H1 (cell line): ENCODE measurements at regions not wholly inside any gene's neighbourhood (a gene's known extent, or its start where the extent isn't known, plus 50 kb on each side); places are given as distances from the start of the nearest gene placed in this dataset.

ENCODE experiments used
- CTCF ChIA-PET: fragments of 300-600 bp; sonication (Branson Sonifier 250); formaldehyde crosslinking; loops from one replicate; lab custom pipeline; 2021; ENCODE audit not compliant: partially characterized antibody; lab: Charles Lee
- POLR2A ChIA-PET: fragments of 300-600 bp; sonication (Branson Sonifier 250); formaldehyde crosslinking; loops from one replicate; lab custom pipeline; 2021; ENCODE audit warnings: inconsistent platforms; ENCODE audit not compliant: partially characterized antibody; lab: Charles Lee
- DNase-seq, 2 experiments: peaks; one replicate each; pipeline versions ENCODE4 v3.0.0 to v3.0.0-alpha.2; 2010 to 2022; ENCODE audit warnings: low spot score in 2 of 2, low read depth in 1 of 2, mixed read lengths in 1 of 2
- FAIRE-seq: peaks from 2 replicates; lab custom pipeline; 2011; peaks lifted over from hg19 to GRCh38; lab: Jason Lieb, UNC
- H2AFZ ChIP-seq: 2 replicates; pipeline ENCODE4 v1.8.1; 2012; ENCODE audit warnings: low read length, inconsistent platforms
- H2AK5ac ChIP-seq: 2 replicates; pipeline ENCODE4 v1.6.1; 2013; ENCODE audit warnings: low read depth, low read length
- H2BK120ac ChIP-seq: replicated peaks from 2 replicates; pipeline ENCODE3; 2013; ENCODE audit warnings: low read depth, low read length, inconsistent platforms
- H2BK12ac ChIP-seq: 2 replicates; pipeline ENCODE4 v1.6.1; 2013; ENCODE audit warnings: low read depth, low read length
- H2BK15ac ChIP-seq: 2 replicates; pipeline ENCODE4 v1.6.1; 2013; ENCODE audit warnings: low read length
- H2BK20ac ChIP-seq: 2 replicates; pipeline ENCODE4 v1.6.1; 2013; ENCODE audit warnings: low read length
- H2BK5ac ChIP-seq: 2 replicates; pipeline ENCODE4 v1.6.1; 2013; ENCODE audit warnings: low read depth, low read length
- H3K14ac ChIP-seq: 2 replicates; pipeline ENCODE4 v1.6.1; 2013; ENCODE audit warnings: inconsistent platforms; ENCODE audit not compliant: insufficient read length
- H3K18ac ChIP-seq: 2 replicates; pipeline ENCODE4 v1.6.1; 2013; ENCODE audit warnings: low read length; ENCODE audit errors: extremely low read depth
- H3K23ac ChIP-seq: 2 replicates; pipeline ENCODE4 v1.6.1; 2013; ENCODE audit warnings: inconsistent platforms; ENCODE audit not compliant: insufficient read length
- H3K23me2 ChIP-seq: 2 replicates; pipeline ENCODE4 v1.6.1; 2013; ENCODE audit warnings: low read depth, low read length
- H3K27ac ChIP-seq: 2 replicates; pipeline ENCODE4 v1.6.1; 2011; ENCODE audit warnings: low read depth, low read length, inconsistent platforms
- H3K27me3 ChIP-seq, 4 experiments: replicated peaks in 1 of 4; 1 replicate in 1 of 4; 2 replicates in 3 of 4; pipeline versions ENCODE4 v1.6.1 to v1.8.1; 2011 to 2013; ENCODE audit warnings: low read length in 3 of 4, mild to moderate bottlenecking in 3 of 4, inconsistent platforms in 2 of 4, mixed read lengths in 2 of 4, moderate library complexity in 1 of 4; ENCODE audit not compliant: control insufficient read depth in 3 of 4, insufficient read depth in 3 of 4; ENCODE audit errors: extremely low read depth in 1 of 4
- H3K36me3 ChIP-seq, 4 experiments: 2 replicates each; pipeline versions ENCODE4 v1.6.1 to v1.8.1; 2011 to 2013; ENCODE audit warnings: mild to moderate bottlenecking in 4 of 4, low read length in 3 of 4, moderate library complexity in 2 of 4, control low read depth in 1 of 4, inconsistent platforms in 1 of 4; ENCODE audit not compliant: insufficient read depth in 4 of 4, control insufficient read depth in 2 of 4
- H3K4ac ChIP-seq: replicated peaks from 2 replicates; pipeline ENCODE3; 2013; ENCODE audit warnings: low read length, low read depth, mixed read lengths, inconsistent platforms; ENCODE audit not compliant: insufficient read length
- H3K4me1 ChIP-seq, 4 experiments: replicated peaks in 1 of 4; 1 replicate in 1 of 4; 2 replicates in 3 of 4; pipeline versions ENCODE4 v1.6.1 to v1.8.1; 2011 to 2013; ENCODE audit warnings: low read length in 3 of 4, inconsistent platforms in 2 of 4, mixed read lengths in 1 of 4; ENCODE audit not compliant: insufficient read depth in 4 of 4, control insufficient read depth in 3 of 4
- H3K4me2 ChIP-seq, 2 experiments: 2 replicates each; pipeline versions ENCODE4 v1.6.1 to v1.8.1; 2011 to 2013; ENCODE audit warnings: low read depth in 2 of 2, low read length in 2 of 2, control low read depth in 1 of 2, inconsistent platforms in 1 of 2, mild to moderate bottlenecking in 1 of 2; ENCODE audit not compliant: insufficient read depth in 1 of 2
- H3K4me3 ChIP-seq, 4 experiments: fragments of 200-600, 300-600 bp in 1 of 4; sonication (generic), shearing (Covaris generic), sonication (Bioruptor Twin) in 1 of 4; 2 replicates each; pipeline versions ENCODE4 v1.5.1 to v1.8.1; 2011 to 2016; ENCODE audit warnings: low read length in 4 of 4, low read depth in 3 of 4, control low read depth in 2 of 4, inconsistent platforms in 2 of 4, mild to moderate bottlenecking in 2 of 4, mixed read lengths in 1 of 4, moderate library complexity in 1 of 4; ENCODE audit not compliant: insufficient read depth in 2 of 4; ENCODE audit errors: extremely low read depth in 1 of 4
- H3K56ac ChIP-seq: replicated peaks from 2 replicates; pipeline ENCODE3; 2013; ENCODE audit warnings: low read depth, mild to moderate bottlenecking, mixed read lengths, low read length, inconsistent platforms; ENCODE audit not compliant: insufficient read length
- H3K79me1 ChIP-seq: 2 replicates; pipeline ENCODE4 v1.6.1; 2013; ENCODE audit warnings: low read depth, low read length, control low read depth
- H3K79me2 ChIP-seq, 2 experiments: 2 replicates each; pipeline versions ENCODE4 v1.6.1 to v1.8.1; 2012 to 2013; ENCODE audit warnings: low read length in 2 of 2, mild to moderate bottlenecking in 2 of 2, inconsistent platforms in 1 of 2; ENCODE audit not compliant: insufficient read depth in 2 of 2, control insufficient read depth in 1 of 2
- H3K9ac ChIP-seq, 4 experiments: replicated peaks in 1 of 4; 1 replicate in 1 of 4; 2 replicates in 3 of 4; pipeline versions ENCODE4 v1.6.1 to v1.8.1; 2011 to 2013; ENCODE audit warnings: low read depth in 3 of 4, low read length in 3 of 4, control low read depth in 2 of 4, mild to moderate bottlenecking in 2 of 4, moderate library complexity in 2 of 4, inconsistent platforms in 1 of 4; ENCODE audit errors: extremely low read depth in 1 of 4
- H3K9me3 ChIP-seq, 2 experiments: 2 replicates each; pipeline versions ENCODE4 v1.6.1 to v1.8.1; 2012 to 2013; ENCODE audit warnings: mild to moderate bottlenecking in 2 of 2, moderate library complexity in 2 of 2, control low read depth in 1 of 2, inconsistent platforms in 1 of 2, low read depth in 1 of 2, low read length in 1 of 2, mixed read lengths in 1 of 2; ENCODE audit not compliant: insufficient read depth in 2 of 2
- H4K20me1 ChIP-seq, 2 experiments: replicated peaks in 1 of 2; 2 replicates each; pipeline versions ENCODE3 to v1.8.1; 2011 to 2013; ENCODE audit warnings: inconsistent platforms in 2 of 2, low read length in 2 of 2, mild to moderate bottlenecking in 1 of 2; ENCODE audit not compliant: insufficient read depth in 2 of 2, control insufficient read depth in 1 of 2
- H4K5ac ChIP-seq: 2 replicates; pipeline ENCODE4 v1.6.1; 2013; ENCODE audit warnings: low read length, low read depth, mixed read lengths, inconsistent platforms; ENCODE audit not compliant: insufficient read length
- H4K8ac ChIP-seq: 2 replicates; pipeline ENCODE4 v1.8.0; 2013; ENCODE audit warnings: mild to moderate bottlenecking, moderate library complexity, low read length, inconsistent platforms; ENCODE audit not compliant: insufficient read depth; ENCODE audit errors: extremely low read depth
- H4K91ac ChIP-seq: replicated peaks from 2 replicates; pipeline ENCODE3; 2013; ENCODE audit warnings: low read length, mixed read lengths, inconsistent platforms; ENCODE audit not compliant: insufficient read length
- WGBS, 2 experiments: shearing (Covaris generic) in 1 of 2; methylation state at CpG; one replicate each; pipeline versions ENCODE4 v1.1.6 to v1.1.7; 2013 to 2015; ENCODE audit warnings: low lambda C conversion rate in 2 of 2, mixed read lengths in 2 of 2, inconsistent platforms in 1 of 2, low coverage in 1 of 2, missing lambda C conversion rate in 1 of 2; ENCODE audit not compliant: insufficient replicate concordance in 2 of 2, insufficient coverage in 1 of 2, insufficient read length in 1 of 2; ENCODE audit errors: extremely low coverage in 1 of 2, missing lambda C conversion rate in 1 of 2; 5-methylcytosine and 5-hydroxymethylcytosine counted together

DNA sequence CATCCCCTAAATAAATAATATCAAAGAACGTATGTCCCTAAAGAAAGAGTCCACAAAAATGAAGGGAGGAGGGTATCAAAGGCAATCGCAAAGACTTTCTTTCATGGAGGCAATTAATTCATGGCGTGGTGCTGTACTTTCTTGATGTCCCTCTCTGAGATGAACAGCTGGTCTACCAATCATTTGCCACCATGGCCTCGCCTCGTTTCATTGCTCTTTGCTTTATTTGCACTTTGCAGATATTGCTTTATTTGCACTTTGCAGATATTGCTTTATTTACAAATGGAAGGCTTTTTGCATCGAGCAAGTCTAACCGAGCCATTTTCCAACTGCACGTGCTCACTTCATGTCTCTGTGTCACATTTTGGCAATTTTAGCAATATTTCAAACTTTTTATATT is 104.0 kb upstream of the PTCH1 start:
- Histone ChIP-seq H2AK5ac (no peak overlapping the region), H3K27ac (no peak overlapping the region), H3K4me1 (no peaks in the 10 kb centered on the region), H4K5ac (no peak overlapping the region), H3K27me3 (no peaks in the 10 kb centered on the region), H3K18ac (no peak overlapping the region), H3K9me3 (no peaks in the 10 kb centered on the region), H3K23me2 (0 out of 2 replicates have a peak, but pooled peaks cover 1% of the 10 kb centered on the region), H4K8ac (no peak overlapping the region), H2BK20ac (no peak overlapping the region), H3K4me3 (no peak overlapping the region), H4K91ac (no peak overlapping the region), H3K36me3 (no peaks in the 10 kb centered on the region), H3K23ac (no peak overlapping the region), H3K14ac (no peak overlapping the region), H3K79me2 (no peaks in the 10 kb centered on the region), H2BK15ac (no peak overlapping the region), H3K9ac (no peak overlapping the region), H2AFZ (no peak overlapping the region), H3K4ac (no peak overlapping the region), H2BK120ac (no peak overlapping the region), H3K56ac (no peak overlapping the region), H2BK12ac (no peak overlapping the region), H2BK5ac (no peak overlapping the region), H3K4me2 (no peak overlapping the region), H4K20me1 (no peaks in the 10 kb centered on the region), H3K79me1 (no peaks in the 10 kb centered on the region; the same call in 1 of the 2 replicates)
- no peak for DNase-seq
- WGBS, 2 experiments: 89% methylated on average over 7 of the region's 8 CpGs; no CpG with 5 or more reads in 1 of the 2 experiments
- FAIRE-seq: no peak
- ChIA-PET POLR2A (interaction anchor here (1.7 kb wide), 1 partner anchor 15 kb away, joined by 3 read pairs; no protein-coding TSS in a partner anchor), CTCF (interaction anchor here (0.7 to 2.4 kb wide), 2 partner anchors 106 to 208 kb away, joined by 3 to 5 read pairs; no protein-coding TSS in a partner anchor)
